ENCODE measurements at regions not wholly inside any gene's neighbourhood (a gene's known extent, or its start where the extent isn't known, plus 50 kb on each side); places are given as distances from the start of the nearest gene placed in this dataset.
"Not testable (repeated sequence)": the region's sequence is repeated elsewhere in the genome, so short reads cannot be mapped to it uniquely, and the experiment has no call there.

DNA sequence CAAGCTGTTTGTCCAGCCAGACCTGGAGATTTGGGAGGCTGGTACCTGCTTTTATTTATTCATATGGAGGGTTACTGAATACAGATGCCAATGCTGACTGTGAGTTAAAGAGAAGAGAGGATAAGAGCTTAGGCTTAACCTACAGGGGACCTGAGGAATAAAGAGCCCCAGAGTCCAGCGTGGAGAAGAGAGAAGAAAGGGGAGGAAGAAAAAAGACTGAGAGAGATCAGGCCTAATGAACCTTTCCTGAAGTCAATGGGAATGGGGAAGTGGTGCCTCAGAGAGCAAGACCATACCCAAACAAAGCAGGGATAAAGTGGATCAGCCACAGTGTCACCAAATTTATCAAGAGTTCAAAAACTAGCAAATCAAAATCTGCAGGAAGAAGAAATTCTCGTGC, 348.6 kb upstream of the KCNH7 start:
- no peak for DNase-seq (ENCODE audit: low spot score)

GRCh38 chr2:163185160-163185559, 346.6 kb upstream of the KCNH7 start:
- DNase-seq (ENCODE audit: low spot score), result no peak

DNA sequence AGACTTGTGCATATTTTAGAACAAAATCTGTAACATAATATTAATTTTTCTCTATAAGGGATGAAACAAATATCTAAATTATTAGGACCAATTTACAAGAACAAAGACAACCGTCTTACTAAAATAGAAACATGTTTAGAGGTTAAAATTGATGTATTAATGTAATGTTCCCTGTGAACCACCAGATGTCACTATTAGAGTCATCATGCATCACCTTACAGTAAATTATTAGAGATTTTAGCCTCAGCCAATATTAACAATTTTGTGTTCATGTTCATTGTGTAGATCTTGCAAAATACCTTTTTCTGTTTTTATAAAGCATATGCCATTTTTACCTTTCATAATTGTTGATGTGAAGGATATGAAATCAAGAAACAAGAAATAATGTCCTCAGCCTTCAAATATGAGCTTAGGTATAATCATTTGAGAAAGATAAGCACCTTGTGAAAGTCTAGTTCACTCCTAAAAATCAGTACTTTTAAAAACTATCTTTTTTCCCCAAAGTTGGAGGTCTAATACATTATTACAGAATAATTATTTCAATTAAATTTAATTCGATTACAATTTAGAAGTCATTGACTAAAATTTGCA, 344.3 kb upstream of the KCNH7 start:
- peak; percentile 32 for DNase-seq (ENCODE audit: low spot score)

DNA sequence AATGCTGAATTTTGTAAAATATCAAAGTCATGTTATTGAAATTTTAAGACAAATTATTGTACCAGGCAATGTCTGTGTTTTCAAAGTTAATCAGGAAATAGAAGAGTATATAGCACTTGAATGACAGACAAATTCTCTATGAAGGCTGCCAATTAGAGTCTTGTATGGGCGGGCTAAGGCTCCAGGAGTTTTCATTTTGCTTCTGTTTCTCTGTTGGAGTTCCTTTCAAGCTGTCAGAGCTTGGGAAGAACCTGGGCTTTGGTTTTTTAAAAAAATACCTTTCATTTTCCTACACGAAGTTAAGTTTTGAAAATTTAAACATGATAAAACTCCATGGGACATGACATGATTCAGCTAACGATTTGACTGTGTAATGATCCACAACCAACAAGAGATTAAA, 339.0 kb upstream of the KCNH7 start:
- no peak for DNase-seq (ENCODE audit: low spot score)

DNA sequence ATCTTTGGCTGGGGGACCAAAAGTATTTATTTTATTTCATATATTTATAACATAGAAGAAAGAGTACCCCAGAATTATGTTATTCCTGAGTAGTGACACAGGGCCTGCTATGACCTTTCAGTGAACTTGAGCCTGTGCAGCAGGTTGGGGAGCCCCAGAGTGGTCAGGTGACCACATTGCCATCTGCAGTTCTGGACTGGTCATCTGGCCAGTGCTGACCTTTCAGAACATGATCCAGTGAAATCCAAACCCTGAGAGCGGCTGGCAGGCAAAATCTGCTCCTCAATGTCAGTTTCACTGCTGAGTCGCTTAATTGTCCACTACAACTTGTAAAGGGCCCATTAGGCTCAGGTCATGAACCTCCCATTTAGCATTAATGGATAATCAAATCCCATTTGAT, 336.7 kb upstream of the KCNH7 start:
- no peak for DNase-seq (ENCODE audit: low spot score)

- DNase-seq (ENCODE audit: low spot score), result no peak
These were observed 335.0 kb upstream of the KCNH7 start for GRCh38 chr2:163173591-163173990.

GRCh38 chr2:163171786-163172530, 333.4 kb upstream of the KCNH7 start:
- DNase-seq (ENCODE audit: low spot score), result no peak

GRCh38 chr2:163157891-163158496, 319.4 kb upstream of the KCNH7 start:
- no peak for DNase-seq (ENCODE audit: low spot score)

GRCh38 chr2:163157411-163157810, 318.8 kb upstream of the KCNH7 start:
- DNase-seq (ENCODE audit: low spot score), result no peak

GRCh38 chr2:163155925-163156324, 317.4 kb upstream of the KCNH7 start:
- no peak for DNase-seq (ENCODE audit: low spot score)

- DNase-seq (ENCODE audit: low spot score), result peak; percentile 67
These were observed 316.8 kb upstream of the KCNH7 start for GRCh38 chr2:163155279-163155883.

DNA sequence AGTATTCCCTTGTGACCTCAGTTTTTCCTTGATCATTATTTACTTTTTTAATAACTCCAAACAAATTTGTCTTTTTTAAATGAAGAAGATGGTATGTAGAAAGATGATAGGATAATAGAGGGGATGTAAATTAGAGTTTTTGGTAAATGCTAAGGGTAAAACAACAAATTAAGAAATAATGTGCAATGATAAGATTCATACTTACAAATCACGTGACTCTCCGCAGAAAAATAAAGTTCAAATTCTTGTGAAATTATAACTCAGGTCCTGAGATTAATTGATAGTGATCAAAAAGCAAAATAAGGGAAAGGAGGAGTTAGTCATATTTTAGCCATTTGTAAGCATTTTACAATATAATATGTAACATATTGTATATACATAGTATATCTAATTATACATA, 304.1 kb upstream of the KCNH7 start:
- DNase-seq (ENCODE audit: low spot score), result no peak

DNA sequence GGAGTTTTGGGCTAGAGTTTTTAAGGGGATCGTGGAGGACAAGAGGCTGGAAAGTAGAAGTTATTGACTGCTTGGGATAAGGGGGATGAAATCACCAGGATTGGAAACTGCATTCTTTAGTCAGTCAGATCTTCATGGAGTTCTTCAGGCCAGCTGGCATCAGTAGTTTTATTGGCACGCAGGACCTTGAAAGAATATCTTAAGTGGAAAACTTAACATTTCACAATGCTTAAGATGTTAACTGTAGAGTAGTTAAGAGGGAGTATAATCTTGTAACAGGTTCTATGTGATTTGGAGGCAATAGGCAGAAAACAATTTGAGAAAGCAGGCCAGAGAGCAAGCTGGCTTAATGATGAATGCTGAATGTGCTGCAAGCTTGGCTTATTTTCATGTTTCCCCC, 300.4 kb upstream of the KCNH7 start:
- DNase-seq (ENCODE audit: low spot score), result no peak

DNA sequence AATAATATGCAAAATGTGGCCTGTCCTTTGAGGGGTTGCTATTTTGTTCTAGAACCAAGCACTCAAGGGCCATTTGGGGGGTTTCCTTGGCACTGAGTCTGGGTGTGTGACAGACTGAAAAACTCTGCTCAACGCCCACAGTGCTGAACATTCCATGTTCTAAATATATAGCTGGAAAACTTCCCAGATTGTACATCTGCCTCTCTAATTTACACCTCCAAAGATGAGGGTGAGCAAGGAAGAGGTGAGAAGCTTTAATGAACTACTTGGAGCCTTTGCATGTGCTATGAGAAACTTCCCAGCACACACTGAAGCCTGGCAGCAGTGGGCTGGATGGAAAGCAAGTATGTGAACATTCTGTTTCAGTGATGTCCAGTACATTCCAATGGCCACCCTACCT, 296.7 kb upstream of the KCNH7 start:
- DNase-seq (ENCODE audit: low spot score), result no peak

DNA sequence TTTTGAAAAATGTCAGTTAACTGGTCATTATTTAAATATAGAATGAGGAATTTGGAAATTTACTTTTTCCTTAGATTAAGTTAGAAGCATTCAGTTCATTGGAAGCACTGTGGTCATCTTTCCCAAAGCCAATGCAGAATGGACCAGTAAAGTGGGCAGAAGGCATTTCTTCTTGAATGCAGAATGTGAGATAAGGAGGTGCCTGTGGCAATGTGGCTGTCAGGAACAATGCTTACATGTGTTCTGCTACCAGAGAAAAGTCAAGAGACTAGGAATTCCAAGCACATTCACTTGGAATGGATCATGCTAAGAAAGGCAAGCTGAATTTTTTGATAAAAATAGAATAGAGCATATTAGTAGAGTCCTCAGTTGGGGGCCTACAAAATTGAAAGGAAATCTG, 295.0 kb upstream of the KCNH7 start:
- DNase-seq (ENCODE audit: low spot score), result no peak

GRCh38 chr2:163132850-163133249, 294.3 kb upstream of the KCNH7 start:
- peak; percentile 29 for DNase-seq (ENCODE audit: low spot score)

- DNase-seq (ENCODE audit: low spot score), result not testable (repeated sequence)
These were observed 293.6 kb upstream of the KCNH7 start for GRCh38 chr2:163132207-163132606.

- no peak for DNase-seq (ENCODE audit: low spot score)
These were observed 285.0 kb upstream of the KCNH7 start for GRCh38 chr2:163123526-163123925.

DNA sequence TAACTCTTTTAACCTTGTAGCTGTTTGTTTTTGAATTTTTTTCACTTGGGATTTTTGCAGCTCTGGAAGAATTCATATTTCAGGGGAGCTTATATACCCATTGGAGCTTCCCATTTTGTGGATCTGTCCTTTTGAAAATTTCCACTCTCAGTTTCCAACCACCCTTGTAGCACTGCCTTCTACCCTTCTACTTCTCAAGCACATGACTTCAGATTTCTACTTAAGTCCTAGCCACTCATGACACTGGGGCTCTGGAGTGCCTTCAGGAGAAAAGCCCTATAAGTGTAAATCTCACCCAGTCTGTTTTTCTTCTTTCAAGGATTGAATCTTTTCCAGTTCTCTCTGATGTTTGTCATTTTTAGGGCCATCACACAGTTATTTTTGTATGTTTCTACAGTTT, 283.7 kb upstream of the KCNH7 start:
- no peak for DNase-seq (ENCODE audit: low spot score)

- DNase-seq (ENCODE audit: low spot score), result no peak
These were observed 282.9 kb upstream of the KCNH7 start for GRCh38 chr2:163121483-163121882.

DNA sequence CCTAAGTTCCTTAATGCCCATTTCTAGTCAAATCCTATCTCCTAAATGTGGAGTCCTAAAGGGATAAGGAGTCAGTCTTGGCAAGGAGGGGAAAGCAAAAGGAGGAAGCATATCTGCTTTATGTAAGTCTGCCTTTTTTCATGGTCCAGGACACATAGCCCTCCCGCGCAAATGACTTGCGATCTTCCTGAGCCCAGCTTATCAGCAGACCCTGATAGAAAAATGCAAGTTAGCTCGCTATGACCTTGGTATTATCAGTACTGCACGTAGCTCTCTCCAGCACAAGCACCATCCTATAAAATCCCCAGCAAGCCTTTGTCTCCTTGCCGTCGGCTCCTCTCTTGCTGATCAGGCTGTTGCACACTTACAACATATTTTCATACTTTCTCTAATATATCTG, 281.4 kb upstream of the KCNH7 start:
- DNase-seq (ENCODE audit: low spot score), result no peak

GRCh38 chr2:163086940-163087339, 248.4 kb upstream of the KCNH7 start:
- no peak for DNase-seq (ENCODE audit: low spot score)

DNA sequence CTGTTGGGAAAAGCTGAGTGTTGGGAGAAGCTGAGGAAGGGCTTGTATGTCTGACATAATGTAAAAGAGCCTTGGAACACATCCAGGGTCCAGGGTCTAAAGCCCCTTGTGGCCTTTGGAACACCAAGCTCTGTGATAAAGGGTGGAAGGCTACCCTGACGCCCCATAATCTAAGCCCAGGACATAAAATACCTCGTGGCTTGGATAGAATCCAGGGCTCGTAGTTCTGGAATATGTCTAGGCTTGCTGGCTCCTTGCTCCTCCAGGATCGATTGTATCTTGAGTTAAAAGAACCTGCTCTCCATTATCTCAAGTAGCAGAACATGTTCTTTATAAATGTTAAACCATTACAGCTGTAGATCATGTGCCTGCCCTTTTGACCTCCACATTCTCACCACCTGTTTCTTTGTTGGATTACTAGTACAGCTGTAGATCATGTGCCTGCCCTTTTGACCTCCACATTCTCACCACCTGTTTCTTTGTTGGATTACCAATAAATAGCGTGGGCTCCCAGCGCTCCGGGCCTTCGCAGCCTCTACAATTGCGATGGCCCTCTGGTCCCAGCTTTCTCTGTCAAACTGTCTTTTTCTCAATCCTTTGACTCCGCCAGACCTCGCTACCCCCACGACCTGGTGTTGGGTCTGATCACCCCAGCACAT, 246.9 kb upstream of the KCNH7 start:
- DNase-seq (ENCODE audit: low spot score), result not testable (repeated sequence)

Data from NAMALWA (cell line).